ENCODE measurements at regions not wholly inside any gene's neighbourhood (a gene's known extent, or its start where the extent isn't known, plus 50 kb on each side); places are given as distances from the start of the nearest gene placed in this dataset.
"Not testable (repeated sequence)": the region's sequence is repeated elsewhere in the genome, so short reads cannot be mapped to it uniquely, and the experiment has no call there.

GRCh38 chr15:30697315-30697685 lies 71.4 kb downstream of the ARHGAP11B start:
- not testable (repeated sequence) for TF ChIP-seq SP1 (IDR thresholded peaks at IDR 0.05); CTCF (IDR thresholded peaks at IDR 0.05; ENCODE audit: low read depth, low read length, missing input control); GABPA (IDR thresholded peaks at IDR 0.05 in 1 of 2, conservative IDR thresholded peaks at IDR 0.05 in 1 of 2); YY1 (IDR thresholded peaks at IDR 0.05); RAD21 (IDR thresholded peaks at IDR 0.05); JUND (IDR thresholded peaks at IDR 0.05); EGR1 (IDR thresholded peaks at IDR 0.05; ENCODE audit: low read depth in 2 of 2); FOXA1 (IDR thresholded peaks at IDR 0.05); HNF4A (conservative IDR thresholded peaks at IDR 0.05); TAF1 (conservative IDR thresholded peaks at IDR 0.05); ATF3 (IDR thresholded peaks at IDR 0.05); ZBTB33 (IDR thresholded peaks at IDR 0.05)

Data from liver (tissue), 3 donors.